AG04450 (cell line): ENCODE measurements at regions not wholly inside any gene's neighbourhood (a gene's known extent, or its start where the extent isn't known, plus 50 kb on each side); places are given as distances from the start of the nearest gene placed in this dataset.

Experiments
- CTCF ChIA-PET: fragments of 300-600, 350-600 bp; formaldehyde crosslinking; extraction: SDS; loops from one replicate; lab custom pipeline; 2022; ENCODE audit warnings: antibody characterized with exemption, inconsistent platforms; lab: Charles Lee
- POLR2A ChIA-PET: fragments of 350-600 bp; formaldehyde crosslinking; extraction: SDS; loops from one replicate; lab custom pipeline; 2021; ENCODE audit warnings: antibody characterized with exemption, inconsistent platforms; lab: Yijun Ruan, JAX
- DNase-seq: peaks from one replicate; pipeline ENCODE4 v3.0.0-alpha.2; 2011; ENCODE audit warnings: low read depth, low spot score
- H3K27ac ChIP-seq: one replicate; pipeline ENCODE4 v1.5.1; 2012; ENCODE audit warnings: low read depth, low read length, control low read depth
- H3K27me3 ChIP-seq: one replicate; pipeline ENCODE4 v1.6.0; 2012; ENCODE audit warnings: low read length; ENCODE audit not compliant: control insufficient read depth, insufficient read depth
- H3K4me3 ChIP-seq: 2 replicates; pipeline ENCODE4 v1.5.1; 2011; ENCODE audit warnings: mild to moderate bottlenecking, low read depth, low read length, control low read depth
- H3K9me3 ChIP-seq: 2 replicates; pipeline ENCODE4 v1.5.1; 2012; ENCODE audit warnings: low read length; ENCODE audit not compliant: control insufficient read depth, insufficient read depth
- TF ChIP-seq, protein P1 (sequence below): IDR thresholded peaks from 2 replicates; pipeline ENCODE4 v1.5.1; 2011; ENCODE audit warnings: low read depth, low read length, control low read depth, inconsistent platforms

GRCh38 chr11:44416776-44417175, 106.8 kb upstream of the ALX4 start:
- TF ChIP-seq, protein P1, sequence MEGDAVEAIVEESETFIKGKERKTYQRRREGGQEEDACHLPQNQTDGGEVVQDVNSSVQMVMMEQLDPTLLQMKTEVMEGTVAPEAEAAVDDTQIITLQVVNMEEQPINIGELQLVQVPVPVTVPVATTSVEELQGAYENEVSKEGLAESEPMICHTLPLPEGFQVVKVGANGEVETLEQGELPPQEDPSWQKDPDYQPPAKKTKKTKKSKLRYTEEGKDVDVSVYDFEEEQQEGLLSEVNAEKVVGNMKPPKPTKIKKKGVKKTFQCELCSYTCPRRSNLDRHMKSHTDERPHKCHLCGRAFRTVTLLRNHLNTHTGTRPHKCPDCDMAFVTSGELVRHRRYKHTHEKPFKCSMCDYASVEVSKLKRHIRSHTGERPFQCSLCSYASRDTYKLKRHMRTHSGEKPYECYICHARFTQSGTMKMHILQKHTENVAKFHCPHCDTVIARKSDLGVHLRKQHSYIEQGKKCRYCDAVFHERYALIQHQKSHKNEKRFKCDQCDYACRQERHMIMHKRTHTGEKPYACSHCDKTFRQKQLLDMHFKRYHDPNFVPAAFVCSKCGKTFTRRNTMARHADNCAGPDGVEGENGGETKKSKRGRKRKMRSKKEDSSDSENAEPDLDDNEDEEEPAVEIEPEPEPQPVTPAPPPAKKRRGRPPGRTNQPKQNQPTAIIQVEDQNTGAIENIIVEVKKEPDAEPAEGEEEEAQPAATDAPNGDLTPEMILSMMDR, result no peak
- DNase-seq, result no peak
- ChIA-PET POLR2A (no interaction called here), CTCF (no interaction called here)
- Histone ChIP-seq H3K27ac (no peak overlapping the region), H3K27me3 (peaks cover 6% of the 10 kb centered on the region), H3K9me3 (no peaks in the 10 kb centered on the region), H3K4me3 (no peak overlapping the region)

DNA sequence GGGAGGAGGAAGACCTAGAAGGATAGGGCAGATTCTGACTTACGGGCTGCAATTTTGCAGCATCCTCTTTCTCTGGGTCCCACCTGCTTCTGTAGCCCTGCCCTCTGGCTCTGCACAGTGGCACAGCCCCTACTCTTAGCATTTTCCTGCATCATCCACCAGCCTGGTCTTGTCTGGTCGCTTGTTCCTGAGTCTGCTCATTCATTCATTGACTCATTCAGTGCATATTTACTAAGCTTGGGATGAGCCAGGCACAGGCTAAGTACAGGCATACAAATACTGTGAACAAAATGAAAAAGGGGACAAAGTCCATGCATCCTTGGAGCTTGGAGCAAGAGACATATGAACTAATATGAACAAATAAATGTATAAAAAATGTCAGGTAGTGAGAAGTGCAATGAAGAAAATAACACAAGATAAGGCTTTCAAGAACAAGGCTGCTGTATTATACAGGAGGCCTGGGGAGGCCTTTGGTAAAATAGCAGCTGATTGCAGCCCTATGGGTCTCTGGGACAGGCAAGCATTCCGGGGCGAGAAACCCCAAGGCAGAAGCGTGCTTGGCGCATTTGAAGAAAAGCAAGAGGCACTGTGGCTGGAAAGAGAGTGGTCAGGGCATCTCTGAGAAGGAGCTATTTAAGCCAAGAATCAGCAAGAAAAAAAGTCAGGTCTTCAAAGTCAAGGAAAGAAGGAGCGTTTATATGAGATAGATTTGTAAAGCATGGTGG, 108.0 kb upstream of the ALX4 start:
- no peaks in the 10 kb centered on the region for H3K9me3 ChIP-seq
- H3K27me3 ChIP-seq, result peaks cover 3% of the 10 kb centered on the region
- no peak overlapping the region for H3K4me3 ChIP-seq
- POLR2A ChIA-PET, result no interaction called here
- CTCF ChIA-PET, result no interaction called here
- no peak overlapping the region for H3K27ac ChIP-seq
- no peak for DNase-seq
- TF ChIP-seq, protein P1, result no peak

DNA sequence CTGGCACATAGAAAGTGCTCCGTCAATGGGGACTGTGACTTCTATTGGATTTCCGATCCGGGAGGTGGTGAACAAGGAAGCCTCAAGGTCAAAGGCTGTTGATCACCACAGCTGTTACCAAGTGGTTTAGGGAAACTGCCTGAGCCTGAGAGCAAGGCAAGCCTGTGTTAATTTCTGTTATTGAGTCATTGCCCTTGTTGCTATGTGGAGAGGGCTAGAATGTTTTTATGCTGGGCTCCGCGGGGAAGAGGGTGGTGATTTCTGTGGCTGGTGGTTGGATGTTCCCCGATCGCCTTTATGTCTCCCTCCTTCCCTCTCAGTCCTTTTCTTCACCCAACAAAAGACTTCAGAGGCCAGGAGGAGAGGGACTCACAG, 108.5 kb upstream of the ALX4 start:
- H3K9me3 ChIP-seq, result no peaks in the 10 kb centered on the region
- CTCF ChIA-PET, result no interaction called here
- H3K27me3 ChIP-seq, result no peaks in the 10 kb centered on the region
- no peak overlapping the region for H3K27ac ChIP-seq
- TF ChIP-seq, protein P1, result no peak
- H3K4me3 ChIP-seq, result no peak overlapping the region
- DNase-seq, result no peak
- POLR2A ChIA-PET, result no interaction called here

DNA sequence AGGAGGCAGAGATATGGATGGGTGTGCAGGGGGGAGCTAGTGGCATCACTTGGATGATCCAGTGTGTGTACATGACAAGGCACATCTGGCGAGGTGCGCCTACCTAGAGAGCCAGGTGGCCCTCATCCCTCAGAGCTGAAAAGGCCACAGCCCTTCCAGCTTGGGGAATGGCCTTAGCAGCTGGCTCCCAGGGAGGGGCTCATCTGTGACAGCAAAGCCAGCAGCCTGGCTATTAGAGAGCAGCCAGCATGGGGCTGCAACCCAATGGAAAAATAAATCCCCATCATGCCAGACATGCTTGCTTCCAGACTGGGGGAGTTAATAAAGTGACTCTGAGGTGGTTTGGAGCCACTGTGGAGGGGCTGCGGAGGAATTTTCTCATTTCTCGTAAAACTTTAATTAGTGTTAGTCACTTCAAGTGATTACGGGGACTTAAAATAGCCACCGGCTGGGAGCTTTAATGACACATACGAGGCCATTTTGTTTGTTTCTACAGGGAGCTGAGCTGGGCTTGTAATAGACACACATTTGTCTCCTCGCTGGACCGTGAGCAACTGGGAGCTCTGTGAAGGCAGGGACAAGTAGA, 111.2 kb upstream of the ALX4 start:
- Histone ChIP-seq H3K27me3 (no peaks in the 10 kb centered on the region), H3K27ac (no peak overlapping the region), H3K4me3 (no peak overlapping the region), H3K9me3 (no peaks in the 10 kb centered on the region)
- TF ChIP-seq, protein P1, result no peak
- no peak for DNase-seq
- ChIA-PET CTCF (interaction anchor here (0.6 kb wide), 1 partner anchor 196 kb away, joined by 3 read pairs; no protein-coding TSS in a partner anchor), POLR2A (no interaction called here)

DNA sequence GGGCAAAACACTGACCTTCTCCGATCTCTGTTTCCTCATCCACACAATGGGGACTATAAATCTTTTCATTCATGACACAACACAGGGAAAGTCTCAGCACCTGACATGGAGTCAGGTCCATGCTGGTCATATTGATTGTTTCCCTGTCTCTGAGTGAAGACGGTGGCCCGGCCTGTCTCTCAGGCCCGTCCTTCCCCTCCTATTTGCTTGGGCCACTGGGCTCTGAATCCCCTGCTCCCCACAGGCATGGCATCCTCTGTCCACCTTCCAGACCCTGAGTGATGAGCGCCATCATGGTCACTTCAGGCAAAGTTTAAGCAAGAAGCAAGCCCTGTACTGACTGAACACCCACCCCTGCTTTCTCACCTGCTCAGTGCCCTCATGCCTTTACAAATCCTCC, 113.3 kb upstream of the ALX4 start:
- POLR2A ChIA-PET, result no interaction called here
- CTCF ChIA-PET, result no interaction called here
- Histone ChIP-seq H3K9me3 (no peaks in the 10 kb centered on the region), H3K27me3 (peaks cover 4% of the 10 kb centered on the region), H3K4me3 (no peak overlapping the region), H3K27ac (no peak overlapping the region)
- TF ChIP-seq, protein P1, result no peak
- no peak for DNase-seq
